HG03064 (cell line): ENCODE measurements at regions not wholly inside any gene's neighbourhood (a gene's known extent, or its start where the extent isn't known, plus 50 kb on each side); places are given as distances from the start of the nearest gene placed in this dataset.
"Not testable (repeated sequence)": the region's sequence is repeated elsewhere in the genome, so short reads cannot be mapped to it uniquely, and the experiment has no call there.

Experiments used
- ATAC-seq: cut with Tn5 transposase; IDR thresholded peaks from one replicate; pipeline ENCODE4 v1.9.1; 2021; ENCODE audit warnings: low read depth; ENCODE audit not compliant: unreplicated experiment

- ATAC-seq: no peak
Observed at GRCh38 chr13:21871919-21872318, 201.0 kb downstream of the FGF9 start.

GRCh38 chr13:21872795-21873194, 201.9 kb downstream of the FGF9 start:
- no peak for ATAC-seq

DNA sequence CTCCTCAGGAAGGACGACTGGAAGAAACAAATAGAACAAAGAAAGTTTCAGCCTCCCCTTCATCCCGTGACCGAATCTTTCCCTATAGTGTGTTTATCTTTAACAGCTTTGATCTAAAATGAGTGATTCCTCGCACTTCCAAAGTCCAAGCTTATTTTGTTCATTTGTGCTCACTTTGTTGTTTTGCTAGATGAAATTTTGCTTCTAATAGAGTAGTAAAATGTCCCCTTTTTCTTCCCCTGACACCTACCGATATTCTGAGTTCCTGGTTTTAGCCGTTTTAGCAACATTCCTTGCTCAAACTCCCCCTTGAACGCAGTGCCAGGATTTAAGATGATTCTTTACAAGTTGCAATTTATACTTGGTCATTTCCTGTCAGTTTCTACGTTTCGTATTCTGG, 204.2 kb downstream of the FGF9 start:
- ATAC-seq: no peak

GRCh38 chr13:21879263-21879914, 208.5 kb downstream of the FGF9 start:
- no peak for ATAC-seq

DNA sequence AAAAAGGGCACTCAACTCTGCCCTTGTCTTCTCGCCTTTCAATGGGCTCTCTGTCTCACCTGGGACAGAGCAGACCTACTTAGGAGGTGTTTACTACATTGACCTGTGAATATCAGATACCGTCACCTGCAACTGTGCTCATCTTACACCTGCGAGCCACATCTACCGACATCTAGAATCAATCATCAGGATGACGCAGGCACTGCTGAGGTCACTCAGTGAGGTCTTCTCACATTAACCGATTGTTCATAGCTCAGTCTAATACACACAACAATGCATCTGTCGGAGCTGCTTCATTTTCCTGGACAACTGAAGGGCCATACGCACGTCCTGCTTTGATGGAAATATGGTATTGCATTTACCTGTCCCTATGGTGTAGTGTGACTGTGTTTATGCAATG, 211.9 kb downstream of the FGF9 start:
- ATAC-seq: no peak

- no peak for ATAC-seq
Observed at GRCh38 chr13:21883713-21884112, 212.8 kb downstream of the FGF9 start.

GRCh38 chr13:21884299-21884909, 213.5 kb downstream of the FGF9 start:
- ATAC-seq: no peak

DNA sequence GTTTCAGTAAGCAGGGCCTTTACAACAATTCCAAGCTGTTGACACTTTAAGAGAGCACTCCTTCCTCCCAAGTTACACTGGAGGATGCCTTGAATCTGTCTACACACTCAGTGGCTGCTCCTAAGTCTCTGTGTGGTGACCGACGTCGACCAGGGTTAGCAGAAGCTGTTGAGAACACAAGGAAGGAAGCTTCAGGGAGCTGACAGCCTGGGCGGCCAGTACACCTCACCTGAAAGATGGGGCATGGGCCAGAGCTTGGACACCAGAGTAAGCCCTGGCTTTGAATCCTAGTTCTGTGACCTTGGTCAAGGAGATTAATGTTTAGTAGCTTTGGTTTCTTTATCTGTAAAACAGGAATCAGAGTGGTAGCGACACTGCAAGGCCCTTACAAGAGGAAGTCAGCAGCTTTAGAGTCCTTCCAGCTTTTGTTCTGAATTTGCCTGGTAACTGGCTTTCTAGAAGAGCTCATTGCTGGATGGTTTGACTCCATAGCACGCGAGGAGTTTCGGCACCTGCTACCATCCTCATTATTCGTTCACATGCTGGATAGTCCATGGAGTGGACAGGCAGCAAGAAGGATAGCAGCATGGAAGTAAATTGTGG, 214.2 kb downstream of the FGF9 start:
- no peak for ATAC-seq

- no peak for ATAC-seq
Observed at GRCh38 chr13:21885714-21886224, 214.9 kb downstream of the FGF9 start.

DNA sequence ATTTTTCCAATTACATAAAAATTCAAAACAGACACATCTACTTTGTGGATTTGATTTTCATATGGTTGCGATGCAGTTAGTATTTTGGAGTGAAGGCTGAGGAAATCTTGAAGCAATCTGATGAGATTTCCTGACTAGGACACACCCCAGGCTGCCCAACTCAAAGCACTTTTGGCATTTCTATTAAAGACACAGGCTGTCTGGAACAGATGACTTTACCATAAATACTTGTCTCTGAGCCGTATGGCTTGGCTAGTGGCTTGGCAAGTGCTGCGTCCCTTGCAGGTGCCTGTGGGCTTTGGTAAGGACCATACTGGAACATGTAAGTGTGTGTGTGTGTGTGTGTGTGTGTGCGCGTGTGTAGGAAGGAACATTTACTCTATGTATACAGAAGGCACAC, 218.8 kb downstream of the FGF9 start:
- ATAC-seq: no peak

DNA sequence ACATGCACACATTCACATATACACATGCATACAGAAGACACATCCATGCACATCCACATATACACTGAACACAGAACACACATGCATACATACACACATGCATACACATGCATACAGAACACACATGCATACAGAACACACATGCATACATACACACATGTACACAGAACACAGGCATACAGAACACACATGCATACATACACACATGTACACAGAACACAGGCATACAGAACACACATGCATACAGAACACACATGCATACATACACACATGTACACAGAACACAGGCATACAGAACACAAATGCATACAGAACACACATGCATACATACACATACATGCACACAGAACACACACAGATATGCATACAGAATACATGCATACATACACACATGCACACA, 219.3 kb downstream of the FGF9 start:
- ATAC-seq: not testable (repeated sequence)

GRCh38 chr13:21894091-21894490, 223.2 kb downstream of the FGF9 start:
- ATAC-seq: no peak

- ATAC-seq: no peak
Observed at GRCh38 chr13:21894703-21895699, 224.1 kb downstream of the FGF9 start.

- no peak for ATAC-seq
Observed at GRCh38 chr13:21895779-21896178, 224.9 kb downstream of the FGF9 start.

- ATAC-seq: no peak
Observed at GRCh38 chr13:21897161-21897560, 226.3 kb downstream of the FGF9 start.

GRCh38 chr13:21898459-21898858, 227.6 kb downstream of the FGF9 start:
- no peak for ATAC-seq

DNA sequence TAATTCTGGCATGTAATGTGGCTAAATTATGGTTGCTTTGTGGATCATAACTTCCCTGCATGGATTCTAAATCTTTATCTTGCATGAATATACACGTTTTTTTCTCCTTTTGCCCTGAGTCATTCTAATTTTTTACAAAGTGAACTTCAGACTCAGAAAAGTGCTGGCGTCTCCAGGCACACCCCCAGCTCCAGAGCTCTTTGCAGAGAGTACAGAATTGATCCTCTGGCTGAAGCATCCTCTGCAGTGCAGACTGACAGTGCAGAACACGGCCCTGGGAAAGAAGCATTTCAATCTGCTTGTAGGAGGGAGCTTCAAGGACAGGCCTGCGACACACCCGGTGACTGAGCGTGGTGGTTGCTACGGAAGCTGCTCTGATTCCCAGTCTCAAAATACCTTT, 228.1 kb downstream of the FGF9 start:
- ATAC-seq: no peak

- no peak for ATAC-seq
Observed at GRCh38 chr13:21901336-21901735, 230.5 kb downstream of the FGF9 start.

GRCh38 chr13:21901811-21902708, 231.2 kb downstream of the FGF9 start:
- ATAC-seq: no peak

DNA sequence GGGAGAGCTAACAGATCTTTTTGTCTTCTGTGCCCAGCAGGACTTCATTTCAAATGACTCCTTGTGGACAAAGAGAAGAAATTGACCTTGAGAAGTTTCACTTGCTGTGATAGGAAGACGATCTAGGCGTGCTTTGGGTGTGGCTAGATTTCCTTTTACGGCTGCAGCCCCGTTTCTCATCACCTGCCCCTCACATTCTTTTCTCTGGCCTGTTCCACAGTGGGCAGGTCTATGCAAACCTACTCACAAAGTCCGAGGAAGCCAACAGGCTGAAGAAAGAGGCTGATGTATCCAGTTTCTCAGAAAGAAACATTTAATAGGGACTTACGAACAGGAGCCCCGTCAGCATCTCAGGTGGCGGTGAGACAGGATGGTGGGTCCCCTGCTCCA, 231.8 kb downstream of the FGF9 start:
- no peak for ATAC-seq
